Progenitor cell of endocrine pancreas (in vitro differentiated cells): ENCODE measurements at regions not wholly inside any gene's neighbourhood (a gene's known extent, or its start where the extent isn't known, plus 50 kb on each side); places are given as distances from the start of the nearest gene placed in this dataset.

Experiments
- DNase-seq: peaks from one replicate; pipeline ENCODE4 v3.0.0; 2021; ENCODE audit warnings: low spot score; ENCODE audit not compliant: unreplicated experiment
- H3K27ac Mint-ChIP-seq: 2 replicates; pipeline ENCODE4 v1.8.0; 2021; ENCODE audit warnings: mild to moderate bottlenecking, moderate library complexity, mixed read lengths
- H3K27me3 Mint-ChIP-seq: 2 replicates; pipeline ENCODE4 v1.8.0; 2021; ENCODE audit warnings: mixed read lengths
- H3K36me3 Mint-ChIP-seq: 2 replicates; pipeline ENCODE4 v1.8.0; 2022; ENCODE audit warnings: mixed read lengths; ENCODE audit not compliant: insufficient read depth
- H3K4me1 Mint-ChIP-seq: 2 replicates; pipeline ENCODE4 v1.8.0; 2021; ENCODE audit warnings: low read depth, mixed read lengths
- H3K4me3 Mint-ChIP-seq: 2 replicates; pipeline ENCODE4 v1.8.0; 2021; ENCODE audit warnings: low read depth, mild to moderate bottlenecking, moderate library complexity, mixed read lengths
- H3K9me3 Mint-ChIP-seq: 2 replicates; pipeline ENCODE4 v1.8.0; 2021; ENCODE audit warnings: low read depth, mixed read lengths
- CTCF ChIP-seq: fragments of 200-600 bp; sonication (generic); IDR thresholded peaks from one replicate; pipeline ENCODE4 v1.5.0; 2021; ENCODE audit warnings: antibody characterized with exemption, mild to moderate bottlenecking; ENCODE audit not compliant: unreplicated experiment

GRCh38 chr2:123816203-123816602 is 208.9 kb upstream of the CNTNAP5 start:
- H3K36me3 Mint-ChIP-seq: no peaks in the 10 kb centered on the region
- peaks cover 2% of the 10 kb centered on the region for H3K4me1 Mint-ChIP-seq
- H3K9me3 Mint-ChIP-seq: no peaks in the 10 kb centered on the region

GRCh38 chr2:123816928-123817327 is 208.2 kb upstream of the CNTNAP5 start:
- peaks cover 2% of the 10 kb centered on the region for H3K4me1 Mint-ChIP-seq
- H3K36me3 Mint-ChIP-seq: no peaks in the 10 kb centered on the region
- no peak for DNase-seq
- no peaks in the 10 kb centered on the region for H3K9me3 Mint-ChIP-seq
- TF ChIP-seq CTCF: no peak
- H3K27ac Mint-ChIP-seq: no peak overlapping the region
- H3K27me3 Mint-ChIP-seq: no peaks in the 10 kb centered on the region
- no peak overlapping the region for H3K4me3 Mint-ChIP-seq

More at GRCh38 chr2:123816203-123816602, 208.9 kb upstream of the CNTNAP5 start:
- TF ChIP-seq CTCF: no peak
- Mint-ChIP-seq H3K4me3 (no peak overlapping the region), H3K27ac (no peak overlapping the region), H3K27me3 (no peaks in the 10 kb centered on the region)
- DNase-seq: no peak

GRCh38 chr2:123826729-123827271 is 198.3 kb upstream of the CNTNAP5 start:
- no peak overlapping the region for H3K27ac Mint-ChIP-seq

GRCh38 chr2:123839326-123839725 is 185.8 kb upstream of the CNTNAP5 start:
- Mint-ChIP-seq H3K27me3 (no peaks in the 10 kb centered on the region), H3K4me1 (no peaks in the 10 kb centered on the region), H3K9me3 (peaks cover 13% of the 10 kb centered on the region), H3K36me3 (no peaks in the 10 kb centered on the region), H3K27ac (no peak overlapping the region), H3K4me3 (no peak overlapping the region)
- no peak for TF ChIP-seq CTCF
- DNase-seq: no peak

More at GRCh38 chr2:123826729-123827271, 198.3 kb upstream of the CNTNAP5 start:
- DNase-seq: no peak
- Mint-ChIP-seq H3K9me3 (peaks cover 6% of the 10 kb centered on the region), H3K4me1 (no peaks in the 10 kb centered on the region), H3K36me3 (no peaks in the 10 kb centered on the region), H3K27me3 (no peaks in the 10 kb centered on the region), H3K4me3 (no peak overlapping the region)
- no peak for TF ChIP-seq CTCF

- no peak for TF ChIP-seq CTCF
- Mint-ChIP-seq H3K4me1 (no peaks in the 10 kb centered on the region), H3K36me3 (no peaks in the 10 kb centered on the region), H3K27ac (no peak overlapping the region), H3K9me3 (peaks cover 13% of the 10 kb centered on the region), H3K4me3 (no peak overlapping the region), H3K27me3 (no peaks in the 10 kb centered on the region)
- DNase-seq: no peak
These were observed 185.1 kb upstream of the CNTNAP5 start for GRCh38 chr2:123840016-123840415.
